Activated naive CD4-positive, alpha-beta T cell treated with anti-CD3 and anti-CD28 coated beads, Interleukin-2, amount 10 ng/mL, durations not matched to agents 7 days and 5 days (primary cell): ENCODE measurements at regions not wholly inside any gene's neighbourhood (a gene's known extent, or its start where the extent isn't known, plus 50 kb on each side); places are given as distances from the start of the nearest gene placed in this dataset.

Source experiments
- CTCF ChIA-PET: fragments of 350-600 bp; sonication (Branson Sonifier 250); formaldehyde crosslinking; loops from one replicate; lab custom pipeline; 2021; ENCODE audit warnings: antibody characterized with exemption; lab: Charles Lee
- DNase-seq: peaks from one replicate; pipeline ENCODE4 v3.0.0-alpha.2; 2020
- H3K27ac Mint-ChIP-seq: one replicate; pipeline ENCODE4 v1.8.0; 2021; ENCODE audit warnings: mild to moderate bottlenecking, moderate library complexity, mixed read lengths
- H3K27me3 Mint-ChIP-seq: one replicate; pipeline ENCODE4 v1.8.0; 2021; ENCODE audit warnings: mild to moderate bottlenecking, mixed read lengths
- H3K36me3 Mint-ChIP-seq: one replicate; pipeline ENCODE4 v1.8.0; 2021; ENCODE audit warnings: mixed read lengths
- H3K4me1 Mint-ChIP-seq: one replicate; pipeline ENCODE4 v1.8.0; 2021; ENCODE audit warnings: mixed read lengths
- H3K4me3 Mint-ChIP-seq: one replicate; pipeline ENCODE4 v1.8.0; 2021; ENCODE audit warnings: mild to moderate bottlenecking, moderate library complexity, mixed read lengths
- H3K9me3 Mint-ChIP-seq: one replicate; pipeline ENCODE4 v1.8.0; 2021; ENCODE audit warnings: mixed read lengths

- peak overlapping the region; percentile 66 for H3K4me3 Mint-ChIP-seq
- peaks cover 16% of the 10 kb centered on the region for H3K9me3 Mint-ChIP-seq
- peak; percentile 72 for DNase-seq
- H3K4me1 Mint-ChIP-seq: peaks cover 70% of the 10 kb centered on the region
- peaks cover 3% of the 10 kb centered on the region for H3K27me3 Mint-ChIP-seq
- CTCF ChIA-PET: no interaction called here
- peaks cover 28% of the 10 kb centered on the region for H3K36me3 Mint-ChIP-seq
- H3K27ac Mint-ChIP-seq: peak overlapping the region; percentile 96
These were observed 307.9 kb upstream of the CBLB start for GRCh38 chr3:106176734-106177133.

DNA sequence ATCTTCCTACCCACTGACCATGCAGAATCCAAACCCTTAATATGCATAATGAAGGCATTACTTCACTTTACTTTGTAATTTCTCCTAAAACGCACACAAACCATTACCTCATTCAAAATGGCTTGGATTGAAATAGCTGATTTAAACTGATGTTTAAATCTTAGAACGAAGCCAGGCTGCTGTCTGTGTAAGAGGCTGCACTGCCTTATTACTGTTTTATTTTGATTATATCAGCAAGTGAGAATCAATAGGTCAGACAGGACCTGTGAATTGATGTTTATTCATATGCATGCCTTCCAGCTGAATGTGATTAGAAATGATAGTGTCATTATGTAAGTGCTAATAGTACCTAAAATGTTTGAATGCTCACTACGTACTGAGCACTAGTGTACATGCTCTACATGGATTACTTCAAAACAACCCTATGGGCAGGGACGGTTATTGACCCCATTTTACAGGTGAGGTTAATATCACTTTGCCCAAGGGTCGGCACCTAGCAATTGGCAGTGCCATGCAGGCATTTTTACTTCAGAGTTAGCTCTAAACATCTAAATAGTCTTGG, 314.2 kb upstream of the CBLB start:
- H3K9me3 Mint-ChIP-seq: peaks cover 8% of the 10 kb centered on the region
- no peak overlapping the region for H3K27ac Mint-ChIP-seq
- peaks cover 46% of the 10 kb centered on the region for H3K4me1 Mint-ChIP-seq
- CTCF ChIA-PET: no interaction called here
- H3K27me3 Mint-ChIP-seq: peaks cover 3% of the 10 kb centered on the region
- DNase-seq: no peak
- no peak overlapping the region for H3K4me3 Mint-ChIP-seq
- H3K36me3 Mint-ChIP-seq: peaks cover 46% of the 10 kb centered on the region

GRCh38 chr3:106183762-106184391, 315.1 kb upstream of the CBLB start:
- CTCF ChIA-PET: no interaction called here
- Mint-ChIP-seq H3K9me3 (peaks cover 4% of the 10 kb centered on the region), H3K4me3 (no peak overlapping the region), H3K27me3 (peaks cover 2% of the 10 kb centered on the region), H3K36me3 (peaks cover 42% of the 10 kb centered on the region), H3K27ac (peak overlapping the region; percentile 34), H3K4me1 (peaks cover 40% of the 10 kb centered on the region)
- DNase-seq: no peak

DNA sequence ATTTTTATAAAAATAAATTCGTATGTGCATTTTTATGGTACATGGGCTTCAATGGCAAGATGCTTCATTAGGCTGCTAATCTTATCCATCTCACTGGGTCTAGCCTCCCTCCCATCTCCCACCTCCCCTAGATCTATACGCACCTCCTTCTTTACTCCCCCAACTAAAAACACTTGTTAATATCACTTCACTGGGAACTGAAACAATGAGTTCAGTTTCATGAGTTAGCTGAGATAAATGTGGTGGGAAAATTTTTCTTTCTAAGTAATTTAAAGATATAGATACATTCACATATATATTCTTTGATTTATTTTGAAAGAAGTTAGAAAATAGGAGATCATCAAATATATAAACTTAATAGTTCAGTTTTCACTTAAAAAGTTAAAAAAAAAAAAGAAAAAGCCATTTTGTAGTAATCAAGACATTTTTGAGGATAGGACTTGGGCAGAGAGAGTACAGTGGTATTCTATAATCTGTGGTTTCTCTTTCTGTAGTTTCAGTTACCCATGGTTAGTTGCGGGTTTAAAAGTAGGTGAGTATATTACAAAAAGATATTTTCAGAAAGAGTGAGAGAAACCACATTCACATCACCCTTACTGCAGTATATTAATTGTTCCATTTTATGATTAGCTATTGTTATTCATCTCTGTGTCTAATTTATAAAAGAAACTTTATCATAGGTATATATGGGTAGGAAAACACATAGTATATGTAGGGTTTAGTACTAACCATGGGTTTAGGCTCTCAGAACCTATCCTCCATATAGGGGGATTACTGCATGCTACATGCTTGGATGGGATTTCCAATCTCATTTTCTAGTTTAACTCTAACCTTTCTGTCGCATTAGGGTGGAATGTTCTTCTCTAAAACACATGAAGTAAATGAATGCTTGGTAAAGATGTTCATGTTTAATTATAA, 316.0 kb upstream of the CBLB start:
- CTCF ChIA-PET: no interaction called here
- Mint-ChIP-seq H3K4me3 (no peak overlapping the region), H3K27ac (peak overlapping the region; percentile 84), H3K9me3 (no peaks in the 10 kb centered on the region), H3K27me3 (no peaks in the 10 kb centered on the region), H3K36me3 (peaks cover 37% of the 10 kb centered on the region), H3K4me1 (peaks cover 35% of the 10 kb centered on the region)
- no peak for DNase-seq

DNA sequence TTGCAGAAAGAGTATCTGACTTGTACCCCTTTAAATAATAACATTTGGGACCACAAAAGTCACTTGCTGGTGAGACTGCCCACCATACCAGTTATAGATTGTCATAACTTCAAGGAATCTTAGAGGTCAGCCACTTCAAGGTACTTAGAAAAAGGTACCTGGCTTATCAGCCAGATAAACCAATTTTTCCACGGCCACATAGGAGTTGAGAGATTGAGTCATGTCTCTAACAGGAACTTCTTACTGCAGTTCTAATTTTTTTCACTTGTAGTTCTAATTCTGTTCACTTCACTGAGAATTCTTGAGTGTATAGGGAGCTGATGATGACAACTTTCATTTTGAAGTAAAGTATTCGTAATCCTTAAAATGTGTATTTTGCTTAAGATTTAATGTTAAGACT, 317.1 kb upstream of the CBLB start:
- Mint-ChIP-seq H3K36me3 (peaks cover 36% of the 10 kb centered on the region), H3K27me3 (no peaks in the 10 kb centered on the region), H3K4me3 (no peak overlapping the region), H3K4me1 (peaks cover 36% of the 10 kb centered on the region), H3K9me3 (no peaks in the 10 kb centered on the region), H3K27ac (no peak overlapping the region)
- CTCF ChIA-PET: no interaction called here
- DNase-seq: no peak

DNA sequence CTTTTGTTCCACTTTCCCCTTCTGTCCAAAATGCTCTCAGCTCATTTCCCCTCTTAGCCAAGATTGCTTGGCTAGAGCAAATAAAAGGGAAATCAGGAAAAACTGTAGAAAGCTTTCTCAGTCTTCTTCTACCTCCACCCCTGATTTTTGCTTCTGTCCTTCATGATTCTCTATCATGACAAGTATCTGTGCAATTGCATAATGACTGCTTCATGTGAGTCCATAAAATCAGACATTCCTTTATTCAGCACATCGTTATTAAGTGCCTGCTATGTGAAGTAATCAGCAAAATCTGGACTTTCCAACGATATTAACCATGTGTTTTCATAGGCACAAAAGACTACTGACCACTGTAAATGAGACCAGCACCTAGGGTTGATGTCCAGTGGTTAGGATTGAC, 321.5 kb upstream of the CBLB start:
- H3K27me3 Mint-ChIP-seq: no peaks in the 10 kb centered on the region

GRCh38 chr3:106191211-106191610, 322.4 kb upstream of the CBLB start:
- H3K36me3 Mint-ChIP-seq: peaks cover 36% of the 10 kb centered on the region
- no peaks in the 10 kb centered on the region for H3K27me3 Mint-ChIP-seq
- peaks cover 12% of the 10 kb centered on the region for H3K9me3 Mint-ChIP-seq
- DNase-seq: no peak
- H3K4me3 Mint-ChIP-seq: no peak overlapping the region
- CTCF ChIA-PET: interaction anchor here (0.9 kb wide), 1 partner anchor 8 kb away, joined by 3 read pairs; no protein-coding TSS in a partner anchor
- H3K27ac Mint-ChIP-seq: no peak overlapping the region
- H3K4me1 Mint-ChIP-seq: peaks cover 6% of the 10 kb centered on the region

More for the DNA sequence above, 321.5 kb upstream of the CBLB start:
- Mint-ChIP-seq H3K9me3 (peaks cover 10% of the 10 kb centered on the region), H3K4me1 (peaks cover 15% of the 10 kb centered on the region), H3K36me3 (peaks cover 40% of the 10 kb centered on the region), H3K27ac (no peak overlapping the region), H3K4me3 (no peak overlapping the region)
- CTCF ChIA-PET: interaction anchor here (0.9 kb wide), 1 partner anchor 9 kb away, joined by 3 read pairs; no protein-coding TSS in a partner anchor
- no peak for DNase-seq

DNA sequence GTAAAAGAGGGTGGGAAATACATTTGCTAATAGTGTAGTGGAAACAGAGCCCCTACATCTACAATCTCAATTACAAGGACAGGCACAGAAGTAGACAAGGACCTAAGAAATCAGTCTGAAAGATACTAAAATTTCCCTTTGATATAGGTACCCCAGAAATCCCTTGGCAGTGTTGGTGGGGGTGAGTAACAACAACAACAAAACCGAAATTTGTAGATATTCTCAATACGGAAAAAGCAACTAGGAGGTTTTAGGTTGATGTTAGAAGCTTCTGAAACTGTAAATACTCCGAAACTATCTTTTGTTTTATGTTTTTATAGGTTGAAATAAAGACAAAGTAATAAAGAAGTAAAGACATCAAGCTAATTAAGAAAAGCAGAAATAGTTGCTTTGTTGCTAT, 323.1 kb upstream of the CBLB start:
- no peak overlapping the region for H3K27ac Mint-ChIP-seq
- no peak overlapping the region for H3K4me3 Mint-ChIP-seq
- H3K36me3 Mint-ChIP-seq: peaks cover 38% of the 10 kb centered on the region
- peaks cover 6% of the 10 kb centered on the region for H3K4me1 Mint-ChIP-seq
- CTCF ChIA-PET: no interaction called here
- H3K9me3 Mint-ChIP-seq: peaks cover 17% of the 10 kb centered on the region
- H3K27me3 Mint-ChIP-seq: no peaks in the 10 kb centered on the region
- DNase-seq: no peak

DNA sequence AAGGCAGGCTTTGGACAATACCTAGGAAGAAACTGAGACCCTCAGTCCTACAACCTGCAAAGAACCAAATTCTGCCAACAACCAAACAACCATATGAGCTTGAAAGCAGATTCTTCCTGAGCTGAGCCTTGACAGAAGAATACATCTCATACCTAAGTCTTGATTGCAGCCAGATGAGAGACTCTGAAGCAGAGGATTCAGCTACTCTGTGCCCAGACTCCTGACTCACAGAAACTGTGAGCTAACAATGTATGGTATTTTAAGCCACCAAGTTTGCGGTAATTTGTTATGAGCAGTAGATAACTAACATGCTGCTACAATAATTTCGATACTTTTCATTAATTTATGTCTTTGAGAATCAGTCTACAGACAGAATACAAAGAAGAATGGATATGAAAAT, 325.1 kb upstream of the CBLB start:
- Mint-ChIP-seq H3K9me3 (peaks cover 24% of the 10 kb centered on the region), H3K4me1 (peaks cover 21% of the 10 kb centered on the region), H3K27me3 (no peaks in the 10 kb centered on the region), H3K4me3 (no peak overlapping the region), H3K27ac (no peak overlapping the region), H3K36me3 (peaks cover 38% of the 10 kb centered on the region)
- no peak for DNase-seq
- CTCF ChIA-PET: no interaction called here

DNA sequence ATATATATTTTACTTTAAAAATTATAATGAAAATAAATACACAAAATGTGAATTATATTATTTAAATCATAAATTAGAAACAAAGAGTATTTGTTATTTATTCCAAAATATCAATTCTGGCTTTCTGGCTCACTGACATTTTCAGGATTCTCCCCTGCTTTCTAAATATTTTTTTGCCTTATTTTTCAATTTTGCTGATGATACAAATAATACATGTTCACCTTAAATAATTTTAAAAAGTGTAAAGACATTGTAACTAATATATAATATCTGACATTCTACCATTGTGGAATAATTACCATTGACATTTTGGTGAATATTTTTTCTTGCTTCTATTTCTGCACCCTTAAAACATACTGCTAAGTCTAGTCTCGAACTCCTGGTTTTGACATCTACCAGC, 325.9 kb upstream of the CBLB start:
- Mint-ChIP-seq H3K4me1 (peaks cover 21% of the 10 kb centered on the region), H3K27ac (no peak overlapping the region), H3K9me3 (peaks cover 24% of the 10 kb centered on the region), H3K27me3 (no peaks in the 10 kb centered on the region), H3K36me3 (peaks cover 38% of the 10 kb centered on the region), H3K4me3 (no peak overlapping the region)
- CTCF ChIA-PET: no interaction called here
- no peak for DNase-seq

DNA sequence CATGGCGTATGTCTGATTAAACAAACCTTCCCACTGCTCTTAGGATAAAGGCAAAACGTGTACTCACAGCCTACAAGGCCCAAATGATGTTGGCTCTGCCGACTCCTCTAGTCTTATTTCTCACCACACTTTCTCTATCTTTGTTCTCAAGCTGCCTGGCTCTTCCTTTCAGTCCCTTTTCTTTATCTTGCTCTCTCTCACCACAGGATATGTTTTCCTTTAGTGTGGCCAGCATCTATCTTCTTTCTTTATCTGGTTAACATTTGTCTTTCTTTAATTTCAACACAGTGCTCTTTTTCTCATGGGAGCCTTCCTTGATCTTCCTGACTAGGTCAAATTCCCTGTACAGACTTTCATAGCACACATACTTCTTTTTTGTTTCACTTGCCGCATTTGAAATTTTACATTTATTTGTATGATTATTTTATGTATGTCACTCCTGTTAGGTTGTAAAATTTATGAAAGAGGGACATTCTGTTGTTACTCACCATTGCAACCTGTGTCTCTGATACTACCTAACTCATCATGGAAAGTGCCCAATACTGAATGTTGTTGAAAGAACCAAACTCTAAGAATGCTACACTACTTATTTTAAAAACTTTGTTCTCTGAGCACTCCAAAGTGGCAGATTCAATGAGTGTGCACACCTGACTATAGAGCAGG, 328.9 kb upstream of the CBLB start:
- CTCF ChIA-PET: no interaction called here
- peaks cover 38% of the 10 kb centered on the region for H3K36me3 Mint-ChIP-seq
- peaks cover 25% of the 10 kb centered on the region for H3K4me1 Mint-ChIP-seq
- no peak for DNase-seq
- no peak overlapping the region for H3K4me3 Mint-ChIP-seq
- peak overlapping the region; percentile 5 for H3K27ac Mint-ChIP-seq
- peaks cover 26% of the 10 kb centered on the region for H3K9me3 Mint-ChIP-seq
- H3K27me3 Mint-ChIP-seq: no peaks in the 10 kb centered on the region

DNA sequence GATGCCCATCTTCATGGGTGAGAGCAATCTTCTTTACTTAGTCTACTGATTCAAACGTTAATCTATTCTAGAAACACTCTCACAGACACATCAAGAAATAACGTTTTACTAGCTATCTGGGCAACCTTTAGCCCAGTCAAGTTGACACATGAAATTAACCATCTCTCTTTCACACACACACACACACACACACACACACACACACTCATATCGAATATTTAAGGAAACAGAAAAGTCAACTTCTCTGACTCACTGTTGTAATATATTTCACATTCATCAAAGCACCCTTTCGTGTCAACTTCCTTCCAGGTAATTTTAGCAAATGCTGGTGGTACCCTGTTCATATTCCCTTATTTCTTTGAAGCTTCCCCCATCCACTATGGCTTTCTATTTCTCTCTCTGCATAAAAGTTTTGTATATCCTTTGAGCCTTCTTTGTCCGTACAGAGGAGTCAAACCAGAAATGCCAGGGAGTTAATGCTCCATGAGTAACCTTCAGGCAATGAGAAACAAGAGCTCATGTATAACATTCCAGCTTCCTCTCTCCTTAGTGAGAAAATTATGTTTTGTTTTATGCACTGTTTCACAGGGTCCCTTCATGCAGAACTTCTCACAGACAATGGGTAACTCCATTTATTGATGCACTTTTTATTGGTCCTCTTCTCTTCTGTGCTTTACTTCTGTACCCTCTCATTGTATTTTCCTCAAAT, 335.5 kb upstream of the CBLB start:
- peaks cover 26% of the 10 kb centered on the region for H3K36me3 Mint-ChIP-seq
- H3K27me3 Mint-ChIP-seq: no peaks in the 10 kb centered on the region
- H3K4me3 Mint-ChIP-seq: no peak overlapping the region
- peaks cover 45% of the 10 kb centered on the region for H3K4me1 Mint-ChIP-seq
- DNase-seq: no peak
- H3K9me3 Mint-ChIP-seq: peaks cover 14% of the 10 kb centered on the region
- peak overlapping the region; percentile 54 for H3K27ac Mint-ChIP-seq
- CTCF ChIA-PET: no interaction called here

- H3K4me1 Mint-ChIP-seq: peaks cover 50% of the 10 kb centered on the region
- peak; percentile 45 for DNase-seq
- CTCF ChIA-PET: interaction anchor here (1.0 to 1.1 kb wide), 2 partner anchors 8 to 24 kb away, joined by 3 to 4 read pairs; no protein-coding TSS in a partner anchor
These were observed 337.3 kb upstream of the CBLB start for GRCh38 chr3:106206146-106206545.

More at GRCh38 chr3:106206146-106206545, 337.3 kb upstream of the CBLB start:
- Mint-ChIP-seq H3K27me3 (no peaks in the 10 kb centered on the region), H3K36me3 (peaks cover 25% of the 10 kb centered on the region), H3K9me3 (peaks cover 13% of the 10 kb centered on the region), H3K4me3 (peak overlapping the region; percentile 10), H3K27ac (peak overlapping the region; percentile 89)
